HT1080 (cell line): ENCODE measurements at regions not wholly inside any gene's neighbourhood (a gene's known extent, or its start where the extent isn't known, plus 50 kb on each side); places are given as distances from the start of the nearest gene placed in this dataset.
"Not testable (repeated sequence)": the region's sequence is repeated elsewhere in the genome, so short reads cannot be mapped to it uniquely, and the experiment has no call there.

Source experiments
- DNase-seq: peaks from one replicate; pipeline ENCODE4 v3.0.0-alpha.2; 2015; ENCODE audit warnings: low read depth

- DNase-seq = peak; percentile 45
These were observed 139.2 kb upstream of the ECI2 start for GRCh38 chr6:4274382-4275082.

GRCh38 chr6:4272996-4273395 lies 137.6 kb upstream of the ECI2 start:
- no peak for DNase-seq

- no peak for DNase-seq
These were observed 136.5 kb upstream of the ECI2 start for GRCh38 chr6:4271761-4272470.

- peak; percentile 37 for DNase-seq
These were observed 135.4 kb upstream of the ECI2 start for GRCh38 chr6:4270776-4271175.

GRCh38 chr6:4270001-4270400 lies 134.6 kb upstream of the ECI2 start:
- DNase-seq = no peak

GRCh38 chr6:4268171-4268570 lies 132.8 kb upstream of the ECI2 start:
- no peak for DNase-seq

GRCh38 chr6:4265740-4266139 lies 130.4 kb upstream of the ECI2 start:
- DNase-seq = no peak

GRCh38 chr6:4264601-4265000 lies 129.2 kb upstream of the ECI2 start:
- DNase-seq = no peak

GRCh38 chr6:4264081-4264480 lies 128.7 kb upstream of the ECI2 start:
- DNase-seq = no peak

- no peak for DNase-seq
These were observed 127.2 kb upstream of the ECI2 start for GRCh38 chr6:4262526-4262925.

GRCh38 chr6:4259391-4259790 lies 124.0 kb upstream of the ECI2 start:
- no peak for DNase-seq

- no peak for DNase-seq
These were observed 123.4 kb upstream of the ECI2 start for GRCh38 chr6:4258733-4259132.

- DNase-seq = peak; percentile 2
These were observed 121.6 kb upstream of the ECI2 start for GRCh38 chr6:4256969-4257368.

- DNase-seq = peak; percentile 59
These were observed 118.3 kb upstream of the ECI2 start for GRCh38 chr6:4253604-4254231.

GRCh38 chr6:4252445-4252844 lies 117.1 kb upstream of the ECI2 start:
- DNase-seq = not testable (repeated sequence)

- DNase-seq = no peak
These were observed 115.3 kb upstream of the ECI2 start for GRCh38 chr6:4250645-4251044.

- not testable (repeated sequence) for DNase-seq
These were observed 108.5 kb upstream of the ECI2 start for GRCh38 chr6:4243832-4244231.

- DNase-seq = no peak
These were observed 107.9 kb upstream of the ECI2 start for GRCh38 chr6:4243237-4243636.

GRCh38 chr6:4242601-4243000 lies 107.2 kb upstream of the ECI2 start:
- DNase-seq = no peak

- no peak for DNase-seq
These were observed 104.8 kb upstream of the ECI2 start for GRCh38 chr6:4240148-4240547.

- DNase-seq = no peak
These were observed 89.9 kb upstream of the ECI2 start for GRCh38 chr6:4225161-4225872.
